ENCODE measurements at regions not wholly inside any gene's neighbourhood (a gene's known extent, or its start where the extent isn't known, plus 50 kb on each side); places are given as distances from the start of the nearest gene placed in this dataset.

DNA sequence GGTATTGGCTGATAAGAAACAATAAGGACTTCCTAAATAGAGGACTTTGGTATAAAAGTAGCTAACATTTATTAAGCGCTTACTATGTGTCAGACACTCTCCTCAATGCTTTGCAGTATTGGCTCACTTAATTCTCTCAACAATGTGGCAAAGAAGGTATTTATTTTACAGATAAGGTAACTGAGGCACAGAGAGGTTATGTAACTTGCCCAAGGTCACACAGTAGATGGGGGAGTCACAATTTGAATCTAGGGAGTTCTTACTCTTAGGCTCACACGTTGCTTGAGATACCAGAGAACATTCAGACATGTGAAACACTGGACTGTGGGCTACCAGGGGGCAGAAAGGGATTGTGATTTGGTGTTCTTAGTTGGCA lies 60.8 kb upstream of the GPR158 start:
- TF ChIP-seq, protein P1, sequence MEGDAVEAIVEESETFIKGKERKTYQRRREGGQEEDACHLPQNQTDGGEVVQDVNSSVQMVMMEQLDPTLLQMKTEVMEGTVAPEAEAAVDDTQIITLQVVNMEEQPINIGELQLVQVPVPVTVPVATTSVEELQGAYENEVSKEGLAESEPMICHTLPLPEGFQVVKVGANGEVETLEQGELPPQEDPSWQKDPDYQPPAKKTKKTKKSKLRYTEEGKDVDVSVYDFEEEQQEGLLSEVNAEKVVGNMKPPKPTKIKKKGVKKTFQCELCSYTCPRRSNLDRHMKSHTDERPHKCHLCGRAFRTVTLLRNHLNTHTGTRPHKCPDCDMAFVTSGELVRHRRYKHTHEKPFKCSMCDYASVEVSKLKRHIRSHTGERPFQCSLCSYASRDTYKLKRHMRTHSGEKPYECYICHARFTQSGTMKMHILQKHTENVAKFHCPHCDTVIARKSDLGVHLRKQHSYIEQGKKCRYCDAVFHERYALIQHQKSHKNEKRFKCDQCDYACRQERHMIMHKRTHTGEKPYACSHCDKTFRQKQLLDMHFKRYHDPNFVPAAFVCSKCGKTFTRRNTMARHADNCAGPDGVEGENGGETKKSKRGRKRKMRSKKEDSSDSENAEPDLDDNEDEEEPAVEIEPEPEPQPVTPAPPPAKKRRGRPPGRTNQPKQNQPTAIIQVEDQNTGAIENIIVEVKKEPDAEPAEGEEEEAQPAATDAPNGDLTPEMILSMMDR (IDR thresholded peaks at IDR 0.05; ENCODE audit: poor library complexity): no peak
- TF ChIP-seq EZH2 (IDR thresholded peaks at IDR 0.05; ENCODE audit: borderline replicate concordance): no peak

Measured in hepatocyte (in vitro differentiated cells).